Psoas muscle (tissue), 7 donors: ENCODE measurements at regions not wholly inside any gene's neighbourhood (a gene's known extent, or its start where the extent isn't known, plus 50 kb on each side); places are given as distances from the start of the nearest gene placed in this dataset.

ENCODE experiments used
- ATAC-seq, 4 donors: fragments of 200-7000 bp; cut with Tn5 transposase; one replicate each; pipeline ENCODE4 v1.9.1; 2020; ENCODE audit warnings: moderate library complexity in 3 of 4, mild to moderate bottlenecking in 2 of 4
- DNase-seq, 2 donors: peaks; one replicate each; pipeline ENCODE4 v3.0.0-alpha.2; 2020
- H3K27ac ChIP-seq: fragments of 200-600 bp; one replicate; pipeline ENCODE4 v1.8.0; 2022
- H3K27me3 ChIP-seq, 3 donors: fragments of 200-600 bp in 1 of 3; one replicate each; pipeline versions ENCODE4 v1.6.1 to v1.8.0; 2013 to 2022; ENCODE audit warnings: low read length in 2 of 3, mild to moderate bottlenecking in 2 of 3, moderate library complexity in 1 of 3; ENCODE audit not compliant: insufficient read depth in 3 of 3
- H3K36me3 ChIP-seq, 2 donors: fragments of 200-600 bp in 1 of 2; one replicate each; pipeline versions ENCODE4 v1.6.1 to v1.8.0; 2013 to 2022; ENCODE audit warnings: low read depth in 1 of 2, mild to moderate bottlenecking in 1 of 2, moderate library complexity in 1 of 2; ENCODE audit not compliant: insufficient read depth in 1 of 2
- H3K4me1 ChIP-seq: fragments of 200-600 bp; one replicate; pipeline ENCODE4 v1.8.0; 2022
- H3K4me3 ChIP-seq: fragments of 200-600 bp; one replicate; pipeline ENCODE4 v1.8.0; 2022; ENCODE audit warnings: mild to moderate bottlenecking
- H3K9me3 ChIP-seq: fragments of 200-600 bp; one replicate; pipeline ENCODE4 v1.8.0; 2022
- WGBS, 3 donors: extraction: QIAGEN DNeasy Blood & Tissue Kit; methylation state at CpG; one replicate each; pipeline versions ENCODE4 v1.1.6 to v1.1.7; 2013; 5-methylcytosine and 5-hydroxymethylcytosine counted together
- intact Hi-C, 2 donors: fragments of 100-400 bp; cut with DNase I; formaldehyde crosslinking; loops; one replicate each; pipeline versions ENCODE4 v1.11.0 to v1.14.2; 2022
- TF ChIP-seq, protein P1 (sequence below): fragments of 200-600 bp; IDR thresholded peaks from one replicate; pipeline ENCODE4 v1.8.0; 2022; ENCODE audit warnings: antibody characterized with exemption
- donor health status: healthy with polysubstance abuse.
- donor health status: DM: no; HTN: no; CAD: no; lungs with moderate emphysema.
- donor health status: Bipolar disorder and iron deficiency.
- donor health status: healthy.
- donor health status: DM: yes; HTN: yes; CAD: no.
- donor health status: DM: no; HTN: no; CAD: no.
- donor health status: DM: yes; HTN: yes; CAD: no.

DNA sequence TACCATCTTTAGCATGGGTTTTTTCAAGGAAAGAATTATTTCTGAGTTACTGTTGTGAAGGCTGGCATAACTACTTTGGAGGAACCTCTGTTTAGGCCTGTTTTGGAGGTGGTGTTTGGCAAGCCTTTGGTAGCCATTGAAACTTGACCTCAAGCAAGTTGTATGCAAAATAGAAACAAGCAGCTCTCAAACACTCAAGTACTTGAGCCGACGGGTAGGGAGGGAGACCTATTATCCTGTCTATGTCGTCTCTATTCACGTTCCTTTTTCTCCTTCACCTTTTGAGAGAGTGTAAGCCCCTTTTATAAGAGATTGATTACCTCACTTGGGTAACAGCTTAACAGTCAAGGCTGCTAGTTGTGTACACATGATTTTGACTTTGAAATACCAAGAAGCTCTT lies 878.3 kb upstream of the CXADR start:
- no peak overlapping the region for H3K27ac ChIP-seq
- intact Hi-C loops: no loop called here
- H3K27me3 ChIP-seq: no peaks in the 10 kb centered on the region
- TF ChIP-seq, protein P1, sequence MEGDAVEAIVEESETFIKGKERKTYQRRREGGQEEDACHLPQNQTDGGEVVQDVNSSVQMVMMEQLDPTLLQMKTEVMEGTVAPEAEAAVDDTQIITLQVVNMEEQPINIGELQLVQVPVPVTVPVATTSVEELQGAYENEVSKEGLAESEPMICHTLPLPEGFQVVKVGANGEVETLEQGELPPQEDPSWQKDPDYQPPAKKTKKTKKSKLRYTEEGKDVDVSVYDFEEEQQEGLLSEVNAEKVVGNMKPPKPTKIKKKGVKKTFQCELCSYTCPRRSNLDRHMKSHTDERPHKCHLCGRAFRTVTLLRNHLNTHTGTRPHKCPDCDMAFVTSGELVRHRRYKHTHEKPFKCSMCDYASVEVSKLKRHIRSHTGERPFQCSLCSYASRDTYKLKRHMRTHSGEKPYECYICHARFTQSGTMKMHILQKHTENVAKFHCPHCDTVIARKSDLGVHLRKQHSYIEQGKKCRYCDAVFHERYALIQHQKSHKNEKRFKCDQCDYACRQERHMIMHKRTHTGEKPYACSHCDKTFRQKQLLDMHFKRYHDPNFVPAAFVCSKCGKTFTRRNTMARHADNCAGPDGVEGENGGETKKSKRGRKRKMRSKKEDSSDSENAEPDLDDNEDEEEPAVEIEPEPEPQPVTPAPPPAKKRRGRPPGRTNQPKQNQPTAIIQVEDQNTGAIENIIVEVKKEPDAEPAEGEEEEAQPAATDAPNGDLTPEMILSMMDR: no peak
- H3K9me3 ChIP-seq: no peaks in the 10 kb centered on the region
- WGBS, 3 donors: 15 to 27% (median 17%) methylated on average over 4 of the region's 4 CpGs
- DNase-seq (no peak), ATAC-seq (peak in 1 of 4 donors; percentile 64)
- H3K4me1 ChIP-seq: peaks cover 7% of the 10 kb centered on the region
- no peaks in the 10 kb centered on the region for H3K36me3 ChIP-seq
- H3K4me3 ChIP-seq: no peak overlapping the region

- ATAC-seq: no peak
- 86 to 97% (median 93%) methylated on average over 3 of the region's 3 CpGs for WGBS, 3 donors
- Histone ChIP-seq H3K36me3 (no peaks in the 10 kb centered on the region), H3K9me3 (no peaks in the 10 kb centered on the region), H3K4me3 (no peak overlapping the region), H3K27ac (no peak overlapping the region), H3K27me3 (no peaks in the 10 kb centered on the region), H3K4me1 (no peaks in the 10 kb centered on the region)
- TF ChIP-seq, protein P1: no peak
- intact Hi-C loops: no loop called here
- no peak for DNase-seq
Observed at GRCh38 chr21:16640297-16641027, 872.4 kb upstream of the CXADR start.

DNA sequence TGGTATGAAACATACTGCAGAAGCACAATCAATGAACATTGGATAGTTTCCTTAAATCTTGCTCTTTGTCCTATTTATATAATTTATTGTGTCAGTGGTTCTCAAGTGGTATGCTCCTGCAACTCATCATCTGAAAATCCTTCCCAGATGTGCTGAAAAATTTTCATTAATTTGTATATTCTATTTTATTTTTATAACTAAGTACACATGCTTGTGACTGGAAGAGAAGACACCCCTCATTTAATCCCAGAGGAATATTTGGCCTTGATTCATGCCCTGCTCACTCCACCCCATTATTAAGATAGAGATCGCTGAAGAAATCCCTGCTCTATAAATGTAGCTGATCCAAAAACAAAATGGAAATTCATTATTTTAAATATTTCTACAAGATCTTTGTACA lies 870.5 kb upstream of the CXADR start:
- Histone ChIP-seq H3K36me3 (no peaks in the 10 kb centered on the region), H3K9me3 (no peaks in the 10 kb centered on the region), H3K4me3 (no peak overlapping the region), H3K4me1 (no peaks in the 10 kb centered on the region), H3K27me3 (no peaks in the 10 kb centered on the region), H3K27ac (no peak overlapping the region)
- ATAC-seq (no peak), DNase-seq (no peak)
- 78 to 86% (median 82%) methylated on average over 1 of the region's 1 CpG for WGBS, 3 donors
- intact Hi-C loops: no loop called here
- TF ChIP-seq, protein P1: no peak

GRCh38 chr21:16644685-16645084 lies 868.2 kb upstream of the CXADR start:
- no peaks in the 10 kb centered on the region for H3K4me1 ChIP-seq
- TF ChIP-seq, protein P1: no peak
- intact Hi-C loops: no loop called here
- 85 to 86% (median 85%) methylated on average over 3 of the region's 3 CpGs for WGBS, 3 donors
- ATAC-seq: no peak
- DNase-seq: no peak
- no peaks in the 10 kb centered on the region for H3K36me3 ChIP-seq
- H3K9me3 ChIP-seq: no peaks in the 10 kb centered on the region
- H3K27me3 ChIP-seq: no peaks in the 10 kb centered on the region
- H3K4me3 ChIP-seq: no peak overlapping the region
- H3K27ac ChIP-seq: no peak overlapping the region
